Kidney (tissue), 13 donors: ENCODE measurements at regions not wholly inside any gene's neighbourhood (a gene's known extent, or its start where the extent isn't known, plus 50 kb on each side); places are given as distances from the start of the nearest gene placed in this dataset.
"Not testable (repeated sequence)": the region's sequence is repeated elsewhere in the genome, so short reads cannot be mapped to it uniquely, and the experiment has no call there.

Experiments used
- DNase-seq, 5 donors: peaks; one replicate each; pipeline ENCODE4 v3.0.0-alpha.2; 2013 to 2020
- FAIRE-seq: peaks from 2 replicates; lab custom pipeline; 2012; peaks lifted over from hg19 to GRCh38; lab: Jason Lieb, UNC
- H3K27ac ChIP-seq, 2 donors: one replicate each; pipeline ENCODE4 v1.7.0; 2013; ENCODE audit warnings: low read depth in 2 of 2, low read length in 2 of 2, inconsistent platforms in 1 of 2
- H3K27me3 ChIP-seq: one replicate; pipeline ENCODE4 v1.7.1; 2013; ENCODE audit warnings: low read length, inconsistent platforms; ENCODE audit not compliant: control insufficient read depth, insufficient read depth
- H3K36me3 ChIP-seq, 3 donors: one replicate each; pipeline versions ENCODE4 v1.7.0 to v1.7.1; 2013; ENCODE audit warnings: low read length in 3 of 3, control low read depth in 1 of 3, inconsistent platforms in 1 of 3; ENCODE audit not compliant: insufficient read depth in 3 of 3, control insufficient read depth in 2 of 3
- H3K4me1 ChIP-seq, 3 donors: one replicate each; pipeline versions ENCODE4 v1.7.0 to v1.7.1; 2013; ENCODE audit warnings: low read length in 3 of 3, inconsistent platforms in 1 of 3, low read depth in 1 of 3; ENCODE audit not compliant: control insufficient read depth in 2 of 3, insufficient read depth in 2 of 3
- H3K4me3 ChIP-seq, 3 donors: one replicate each; pipeline versions ENCODE4 v1.7.0 to v1.8.1; 2013; ENCODE audit warnings: low read length in 3 of 3, control low read depth in 1 of 3, inconsistent platforms in 1 of 3
- H3K9ac ChIP-seq, 3 donors: one replicate each; pipeline versions ENCODE4 v1.7.0 to v1.7.1; 2013; ENCODE audit warnings: low read length in 3 of 3, control low read depth in 1 of 3, inconsistent platforms in 1 of 3
- H3K9me3 ChIP-seq, 3 donors: one replicate each; pipeline versions ENCODE4 v1.7.0 to v1.7.1; 2013; ENCODE audit warnings: low read length in 3 of 3, control low read depth in 1 of 3, inconsistent platforms in 1 of 3; ENCODE audit not compliant: control insufficient read depth in 2 of 3, insufficient read depth in 1 of 3
- CTCF ChIP-seq: IDR thresholded peaks from 3 replicates; pipeline ENCODE4 v1.5.1; 2012; ENCODE audit warnings: mild to moderate bottlenecking, moderate library complexity, borderline replicate concordance; ENCODE audit not compliant: insufficient read depth; ENCODE audit errors: extremely low read depth
- intact Hi-C: fragments of 100-400 bp; cut with DNase I; formaldehyde crosslinking; loops from one replicate; pipeline ENCODE4 v1.11.1; 2022
- donor health status: control.
- donor health status: control.
- donor health status: control.
- donor health status: control.
- donor health status: control.
- donor health status: DM: yes; HTN: yes; CAD: no.
- donor health status: Normal renal cell carcinoma (clear cell type).

DNA sequence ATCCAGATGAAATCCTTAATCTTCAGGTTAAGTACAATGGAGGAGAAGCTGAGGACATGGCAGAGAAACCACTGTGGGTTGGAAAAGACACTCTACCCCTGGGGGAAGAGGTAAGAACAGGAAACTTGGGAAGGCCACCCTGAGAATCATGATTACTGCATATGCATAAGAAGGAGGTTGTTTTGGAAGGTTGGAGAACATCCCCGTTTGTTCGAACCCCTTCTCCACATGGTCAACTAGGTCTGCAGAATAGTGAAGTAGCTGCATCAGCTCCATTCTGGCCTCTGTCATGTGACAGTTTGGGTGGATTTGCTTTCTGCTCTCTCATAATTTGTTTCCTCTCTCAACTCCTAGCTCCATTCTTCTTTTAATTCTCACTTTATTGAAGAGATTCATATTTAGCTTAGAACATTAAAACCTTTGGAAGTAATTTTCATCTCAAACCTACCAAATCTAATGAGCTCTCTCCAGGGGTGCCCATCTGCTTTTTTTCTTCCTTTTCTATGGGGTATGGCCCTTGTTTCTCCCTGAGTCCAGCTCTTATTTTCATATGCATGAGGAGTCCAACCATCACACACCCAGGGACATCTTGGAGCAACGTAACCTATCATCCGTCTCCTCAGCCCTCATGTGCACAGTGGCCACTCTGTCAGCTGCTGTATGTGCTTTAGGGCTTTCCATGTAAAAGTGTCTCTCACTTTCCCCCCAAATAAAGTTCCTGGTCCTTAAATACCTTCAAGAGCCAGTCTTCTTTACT, 820.3 kb downstream of the TMEM121 start:
- Histone ChIP-seq H3K9ac (no peak overlapping the region), H3K9me3 (no peaks in the 10 kb centered on the region), H3K4me3 (no peak overlapping the region), H3K27ac (no peak overlapping the region), H3K4me1 (no peaks in the 10 kb centered on the region), H3K27me3 (no peaks in the 10 kb centered on the region), H3K36me3 (no peaks in the 10 kb centered on the region)
- TF ChIP-seq CTCF: no peak
- intact Hi-C loops: no loop called here
- DNase-seq (no peak), FAIRE-seq (no peak)

GRCh38 chr14:106347291-106347778, 821.0 kb downstream of the TMEM121 start:
- H3K9ac ChIP-seq: no peak overlapping the region
- no peaks in the 10 kb centered on the region for H3K9me3 ChIP-seq
- DNase-seq (no peak), FAIRE-seq (no peak)
- TF ChIP-seq CTCF: no peak
- no peak overlapping the region for H3K4me3 ChIP-seq
- no peaks in the 10 kb centered on the region for H3K27me3 ChIP-seq
- no peaks in the 10 kb centered on the region for H3K36me3 ChIP-seq
- no peak overlapping the region for H3K27ac ChIP-seq
- intact Hi-C loops: no loop called here
- H3K4me1 ChIP-seq: no peaks in the 10 kb centered on the region

DNA sequence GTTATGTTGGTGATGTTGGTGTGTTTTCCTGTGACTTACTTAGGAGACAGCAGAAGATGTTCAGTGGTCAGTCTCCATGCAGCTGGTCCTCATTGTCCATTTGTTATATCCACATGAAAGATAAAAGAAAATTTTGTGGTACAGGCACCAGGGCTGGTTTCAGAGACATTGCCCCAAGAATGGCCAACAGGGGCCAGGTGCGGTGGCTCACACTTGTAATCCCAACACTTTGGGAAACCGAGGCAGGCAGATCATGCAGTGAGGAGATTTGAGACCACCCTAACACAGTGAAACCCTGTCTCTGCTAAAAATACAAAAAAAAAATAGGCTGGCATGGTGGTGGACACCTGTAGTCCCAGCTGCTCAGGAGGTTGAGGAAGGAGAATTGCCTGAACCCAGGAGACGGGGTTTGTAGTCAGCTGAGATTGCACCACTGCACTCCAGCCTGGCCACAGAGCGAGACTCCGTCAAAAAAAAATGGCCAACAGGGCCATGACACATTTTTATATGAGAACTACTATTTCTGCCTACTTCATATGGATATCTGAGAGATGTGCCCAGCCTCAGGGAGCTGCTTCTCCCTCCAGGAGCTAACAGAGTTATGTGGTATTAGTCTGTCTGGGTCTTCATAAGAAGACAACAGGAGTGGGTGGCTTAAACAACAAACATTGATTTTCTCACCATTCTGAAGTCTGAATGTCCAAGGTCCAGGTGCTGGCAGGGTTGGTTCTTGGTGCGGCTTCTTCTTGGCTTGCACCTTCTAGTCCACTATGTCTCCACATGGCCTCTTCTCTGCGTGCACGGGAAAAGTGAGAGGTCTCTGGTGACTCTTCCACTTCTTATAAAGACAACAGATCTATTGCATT, 821.7 kb downstream of the TMEM121 start:
- Histone ChIP-seq H3K36me3 (no peaks in the 10 kb centered on the region), H3K9me3 (no peaks in the 10 kb centered on the region), H3K4me3 (no peak overlapping the region), H3K4me1 (no peaks in the 10 kb centered on the region), H3K9ac (no peak overlapping the region), H3K27me3 (no peaks in the 10 kb centered on the region), H3K27ac (no peak overlapping the region)
- FAIRE-seq (no peak), DNase-seq (no peak)
- no peak for TF ChIP-seq CTCF
- intact Hi-C loops: no loop called here

GRCh38 chr14:106348873-106349540, 822.6 kb downstream of the TMEM121 start:
- FAIRE-seq, H3K4me1 ChIP-seq, H3K4me3 ChIP-seq, H3K27me3 ChIP-seq, H3K9ac ChIP-seq, H3K36me3 ChIP-seq, intact Hi-C loops, DNase-seq, H3K27ac ChIP-seq, H3K9me3 ChIP-seq: not testable (repeated sequence)

GRCh38 chr14:106349678-106350457, 823.5 kb downstream of the TMEM121 start:
- H3K9me3 ChIP-seq, H3K4me1 ChIP-seq, H3K9ac ChIP-seq, H3K4me3 ChIP-seq, H3K27me3 ChIP-seq, H3K36me3 ChIP-seq, FAIRE-seq, H3K27ac ChIP-seq, DNase-seq, intact Hi-C loops: not testable (repeated sequence)
